NB4 (cell line): ENCODE measurements at regions not wholly inside any gene's neighbourhood (a gene's known extent, or its start where the extent isn't known, plus 50 kb on each side); places are given as distances from the start of the nearest gene placed in this dataset.

Experiments
- CTCF ChIP-seq: IDR thresholded peaks from one replicate; pipeline ENCODE4 v1.5.1; 2012; ENCODE audit warnings: low read depth, low read length
- MAX ChIP-seq: IDR thresholded peaks from 2 replicates; pipeline ENCODE4 v1.6.1; 2011; ENCODE audit warnings: low read depth, low read length
- MYC ChIP-seq: IDR thresholded peaks from 2 replicates; pipeline ENCODE4 v1.6.1; 2011; ENCODE audit warnings: low read depth, low read length
- POLR2A ChIP-seq: IDR thresholded peaks from 2 replicates; pipeline ENCODE4 v1.6.1; 2011; ENCODE audit warnings: mild to moderate bottlenecking; ENCODE audit not compliant: insufficient read length; ENCODE audit errors: extremely low read depth

GRCh38 chr5:1681955-1682354, 117.7 kb downstream of the MRPL36 start:
- TF ChIP-seq CTCF: no peak
- TF ChIP-seq MAX: no peak
- no peak for TF ChIP-seq POLR2A
- no peak for TF ChIP-seq MYC
